ENCODE measurements at regions not wholly inside any gene's neighbourhood (a gene's known extent, or its start where the extent isn't known, plus 50 kb on each side); places are given as distances from the start of the nearest gene placed in this dataset.

GRCh38 chr3:87414271-87414670 lies 137.9 kb upstream of the POU1F1 start:
- TF ChIP-seq, protein P1, sequence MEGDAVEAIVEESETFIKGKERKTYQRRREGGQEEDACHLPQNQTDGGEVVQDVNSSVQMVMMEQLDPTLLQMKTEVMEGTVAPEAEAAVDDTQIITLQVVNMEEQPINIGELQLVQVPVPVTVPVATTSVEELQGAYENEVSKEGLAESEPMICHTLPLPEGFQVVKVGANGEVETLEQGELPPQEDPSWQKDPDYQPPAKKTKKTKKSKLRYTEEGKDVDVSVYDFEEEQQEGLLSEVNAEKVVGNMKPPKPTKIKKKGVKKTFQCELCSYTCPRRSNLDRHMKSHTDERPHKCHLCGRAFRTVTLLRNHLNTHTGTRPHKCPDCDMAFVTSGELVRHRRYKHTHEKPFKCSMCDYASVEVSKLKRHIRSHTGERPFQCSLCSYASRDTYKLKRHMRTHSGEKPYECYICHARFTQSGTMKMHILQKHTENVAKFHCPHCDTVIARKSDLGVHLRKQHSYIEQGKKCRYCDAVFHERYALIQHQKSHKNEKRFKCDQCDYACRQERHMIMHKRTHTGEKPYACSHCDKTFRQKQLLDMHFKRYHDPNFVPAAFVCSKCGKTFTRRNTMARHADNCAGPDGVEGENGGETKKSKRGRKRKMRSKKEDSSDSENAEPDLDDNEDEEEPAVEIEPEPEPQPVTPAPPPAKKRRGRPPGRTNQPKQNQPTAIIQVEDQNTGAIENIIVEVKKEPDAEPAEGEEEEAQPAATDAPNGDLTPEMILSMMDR (IDR thresholded peaks at IDR 0.05): no peak
- TF ChIP-seq POLR2A (IDR thresholded peaks at IDR 0.05) (no peak), POLR2AphosphoS5 (IDR thresholded peaks at IDR 0.05) (no peak), EP300 (IDR thresholded peaks at IDR 0.05) (no peak)
